ENCODE measurements at regions not wholly inside any gene's neighbourhood (a gene's known extent, or its start where the extent isn't known, plus 50 kb on each side); places are given as distances from the start of the nearest gene placed in this dataset.

DNA sequence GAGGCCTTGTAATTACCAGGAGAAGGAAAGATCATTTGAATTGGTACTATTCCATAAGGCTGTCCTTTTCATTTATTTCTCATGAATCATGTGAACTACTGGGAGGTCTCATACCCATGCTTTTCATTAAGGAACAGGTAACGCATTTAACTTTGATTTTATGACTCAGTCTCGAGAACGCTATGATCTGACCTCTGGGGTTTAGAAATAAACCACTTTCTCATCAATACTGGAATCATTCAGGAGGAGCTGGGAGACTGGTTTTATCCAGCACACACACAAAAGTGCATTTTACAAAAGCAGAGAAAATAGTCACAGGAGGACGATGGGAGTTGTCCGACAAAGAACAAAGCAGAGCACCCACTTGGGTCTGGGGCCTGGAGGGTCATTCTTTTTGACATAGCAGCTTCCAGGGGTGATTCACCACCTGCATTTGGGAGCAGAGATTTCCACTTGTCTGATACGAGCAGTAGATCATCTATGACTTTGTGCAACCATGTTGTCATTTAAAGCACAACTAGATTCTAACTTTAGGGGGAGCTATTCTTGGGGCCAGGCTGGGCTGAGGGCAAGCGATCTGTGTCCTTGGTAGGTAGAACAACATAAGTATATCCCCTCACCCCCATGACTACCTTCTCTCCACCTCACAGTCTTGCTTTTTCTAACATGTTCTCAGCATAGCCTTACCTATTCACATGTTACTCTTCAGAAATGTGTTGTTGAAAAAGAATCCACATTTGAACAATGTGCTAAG, 95.9 kb upstream of the SCG2 start:
- TF ChIP-seq CTCF (IDR thresholded peaks at IDR 0.05; ENCODE audit: insufficient read depth, low read depth, low read length): no peak
- TF ChIP-seq EZH2 (IDR thresholded peaks at IDR 0.05; ENCODE audit: insufficient read depth, low read length): no peak

All from astrocyte (in vitro differentiated cells and primary cell).